Tibial artery (tissue), 4 donors: ENCODE measurements at regions not wholly inside any gene's neighbourhood (a gene's known extent, or its start where the extent isn't known, plus 50 kb on each side); places are given as distances from the start of the nearest gene placed in this dataset.
"Not testable (repeated sequence)": the region's sequence is repeated elsewhere in the genome, so short reads cannot be mapped to it uniquely, and the experiment has no call there.

Experiments
- DNase-seq, 2 donors: peaks; one replicate each; pipeline ENCODE4 v3.0.0-alpha.2; 2019
- H3K27ac ChIP-seq, 2 donors: fragments of 200-600 bp; sonication (generic) in 1 of 2; 1 replicate in 1 of 2; 2 replicates in 1 of 2; pipeline ENCODE4 v1.5.1; 2018 to 2019; ENCODE audit warnings: mild to moderate bottlenecking in 1 of 2
- H3K27me3 ChIP-seq, 2 donors: fragments of 200-600 bp; sonication (generic) in 1 of 2; one replicate each; pipeline versions ENCODE4 v1.5.1 to v1.6.0; 2016 to 2019
- H3K36me3 ChIP-seq, 3 donors: fragments of 200-600 bp; sonication (generic) in 2 of 3; one replicate each; pipeline ENCODE4 v1.5.1; 2016 to 2019; ENCODE audit warnings: mild to moderate bottlenecking in 2 of 3
- H3K4me1 ChIP-seq, 4 donors: fragments of 200-600 bp; sonication (generic) in 2 of 4; 1 replicate in 3 of 4; 2 replicates in 1 of 4; pipeline ENCODE4 v1.5.1; 2016 to 2019
- H3K4me3 ChIP-seq, 2 donors: fragments of 200-600 bp; sonication (generic) in 1 of 2; 1 replicate in 1 of 2; 2 replicates in 1 of 2; pipeline ENCODE4 v1.5.1; 2018 to 2019; ENCODE audit warnings: mild to moderate bottlenecking in 2 of 2
- H3K9me3 ChIP-seq, 3 donors: fragments of 200-600 bp; sonication (generic) in 1 of 3; one replicate each; pipeline ENCODE4 v1.5.1; 2016 to 2019
- CTCF ChIP-seq, 2 experiments: fragments of 200-600 bp in 1 of 2; fragments of 450-650 bp in 1 of 2; IDR thresholded peaks; one replicate each; pipeline ENCODE4 v1.5.1; 2017 to 2019; ENCODE audit warnings: antibody characterized with exemption in 2 of 2, mild to moderate bottlenecking in 1 of 2, moderate library complexity in 1 of 2
- intact Hi-C: fragments of 100-400 bp; cut with DNase I; formaldehyde crosslinking; loops from one replicate; pipeline ENCODE4 v1.15.0; 2023; ENCODE audit warnings: low total_unique reads

GRCh38 chr11:71156301-71156700 lies 96.1 kb downstream of the SHANK2 start:
- no peak overlapping the region for H3K4me3 ChIP-seq
- H3K36me3 ChIP-seq, result no peaks in the 10 kb centered on the region
- intact Hi-C loops, result no loop called here
- peaks cover 0 to 22% of the 10 kb centered on the region in 2 donors for H3K27me3 ChIP-seq
- DNase-seq, result peak in 1 of 2 donors; percentile 5
- H3K9me3 ChIP-seq, result no peaks in the 10 kb centered on the region
- no peak for TF ChIP-seq CTCF (IDR thresholded peaks at IDR 0.05)
- H3K4me1 ChIP-seq, result peaks cover 0 to 10% (median 0%) of the 10 kb centered on the region in 4 donors
- no peak overlapping the region for H3K27ac ChIP-seq

GRCh38 chr11:71155846-71156245 lies 96.5 kb downstream of the SHANK2 start:
- Histone ChIP-seq H3K36me3 (no peaks in the 10 kb centered on the region), H3K9me3 (no peaks in the 10 kb centered on the region), H3K4me1 (peaks cover 0 to 10% (median 0%) of the 10 kb centered on the region in 4 donors), H3K4me3 (no peak overlapping the region), H3K27ac (no peak overlapping the region), H3K27me3 (peaks cover 0 to 25% of the 10 kb centered on the region in 2 donors)
- no peak for TF ChIP-seq CTCF (IDR thresholded peaks at IDR 0.05)
- intact Hi-C loops, result no loop called here
- peak in 1 of 2 donors; percentile 11 for DNase-seq

- Histone ChIP-seq H3K36me3 (no peaks in the 10 kb centered on the region), H3K27ac (no peak overlapping the region), H3K4me1 (peaks cover 0 to 10% (median 0%) of the 10 kb centered on the region in 4 donors), H3K9me3 (no peaks in the 10 kb centered on the region), H3K27me3 (peaks cover 0 to 27% of the 10 kb centered on the region in 2 donors), H3K4me3 (no peak overlapping the region)
- intact Hi-C loops, result no loop called here
- peak in 1 of 2 donors; percentile 0 for DNase-seq
- TF ChIP-seq CTCF (IDR thresholded peaks at IDR 0.05), result no peak
These were observed 98.0 kb downstream of the SHANK2 start for GRCh38 chr11:71154261-71154805.

GRCh38 chr11:71153005-71153390 lies 99.4 kb downstream of the SHANK2 start:
- H3K36me3 ChIP-seq, result no peaks in the 10 kb centered on the region
- intact Hi-C loops, result no loop called here
- no peak for TF ChIP-seq CTCF (IDR thresholded peaks at IDR 0.05)
- H3K27ac ChIP-seq, result no peak overlapping the region
- peaks cover 0 to 31% of the 10 kb centered on the region in 2 donors for H3K27me3 ChIP-seq
- DNase-seq, result no peak
- peaks cover 0 to 10% (median 0%) of the 10 kb centered on the region in 4 donors for H3K4me1 ChIP-seq
- no peak overlapping the region for H3K4me3 ChIP-seq
- H3K9me3 ChIP-seq, result no peaks in the 10 kb centered on the region

- H3K9me3 ChIP-seq, DNase-seq, H3K36me3 ChIP-seq, H3K27ac ChIP-seq, intact Hi-C loops, H3K4me3 ChIP-seq, H3K4me1 ChIP-seq: not testable (repeated sequence)
- H3K27me3 ChIP-seq, result peaks cover 0 to 31% of the 10 kb centered on the region in 2 donors
These were observed 99.9 kb downstream of the SHANK2 start for GRCh38 chr11:71152312-71153004.

- intact Hi-C loops, result no loop called here
- no peak for TF ChIP-seq CTCF (IDR thresholded peaks at IDR 0.05)
- no peak overlapping the region for H3K4me3 ChIP-seq
- no peak for DNase-seq
- H3K27ac ChIP-seq, result no peak overlapping the region
- H3K9me3 ChIP-seq, result no peaks in the 10 kb centered on the region
- peaks cover 0 to 10% (median 0%) of the 10 kb centered on the region in 4 donors for H3K4me1 ChIP-seq
- H3K27me3 ChIP-seq, result peaks cover 0 to 35% of the 10 kb centered on the region in 2 donors
- H3K36me3 ChIP-seq, result no peaks in the 10 kb centered on the region
These were observed 100.8 kb downstream of the SHANK2 start for GRCh38 chr11:71151561-71151960.
